Fibroblast of villous mesenchyme (primary cell): ENCODE measurements at regions not wholly inside any gene's neighbourhood (a gene's known extent, or its start where the extent isn't known, plus 50 kb on each side); places are given as distances from the start of the nearest gene placed in this dataset.

Source experiments
- DNase-seq: peaks from one replicate; pipeline ENCODE4 v3.0.0-alpha.2; 2010; ENCODE audit warnings: low read depth
- H3K4me3 ChIP-seq: 2 replicates; pipeline ENCODE4 v1.5.1; 2011; ENCODE audit warnings: low read depth, mild to moderate bottlenecking, low read length
- CTCF ChIP-seq: IDR thresholded peaks from 2 replicates; pipeline ENCODE4 v1.5.1; 2012; ENCODE audit warnings: low read depth, mild to moderate bottlenecking, low read length; ENCODE audit not compliant: insufficient read depth

GRCh38 chr2:2573658-2574293 is 242.7 kb upstream of the MYT1L start:
- no peak for TF ChIP-seq CTCF
- DNase-seq = peak; percentile 1
- H3K4me3 ChIP-seq = no peak overlapping the region

- no peak for TF ChIP-seq CTCF
- DNase-seq = no peak
- no peak overlapping the region for H3K4me3 ChIP-seq
These were observed 242.1 kb upstream of the MYT1L start for GRCh38 chr2:2573205-2573604.

GRCh38 chr2:2572393-2573204 is 241.5 kb upstream of the MYT1L start:
- no peak overlapping the region for H3K4me3 ChIP-seq
- DNase-seq = no peak
- TF ChIP-seq CTCF = no peak

GRCh38 chr2:2571301-2572150 is 240.5 kb upstream of the MYT1L start:
- TF ChIP-seq CTCF = no peak
- H3K4me3 ChIP-seq = no peak overlapping the region
- DNase-seq = no peak

- no peak overlapping the region for H3K4me3 ChIP-seq
- TF ChIP-seq CTCF = no peak
- DNase-seq = no peak
These were observed 239.8 kb upstream of the MYT1L start for GRCh38 chr2:2570871-2571270.

- no peak for DNase-seq
- no peak for TF ChIP-seq CTCF
- no peak overlapping the region for H3K4me3 ChIP-seq
These were observed 239.3 kb upstream of the MYT1L start for GRCh38 chr2:2570360-2570759.
